ENCODE measurements at regions not wholly inside any gene's neighbourhood (a gene's known extent, or its start where the extent isn't known, plus 50 kb on each side); places are given as distances from the start of the nearest gene placed in this dataset.

DNA sequence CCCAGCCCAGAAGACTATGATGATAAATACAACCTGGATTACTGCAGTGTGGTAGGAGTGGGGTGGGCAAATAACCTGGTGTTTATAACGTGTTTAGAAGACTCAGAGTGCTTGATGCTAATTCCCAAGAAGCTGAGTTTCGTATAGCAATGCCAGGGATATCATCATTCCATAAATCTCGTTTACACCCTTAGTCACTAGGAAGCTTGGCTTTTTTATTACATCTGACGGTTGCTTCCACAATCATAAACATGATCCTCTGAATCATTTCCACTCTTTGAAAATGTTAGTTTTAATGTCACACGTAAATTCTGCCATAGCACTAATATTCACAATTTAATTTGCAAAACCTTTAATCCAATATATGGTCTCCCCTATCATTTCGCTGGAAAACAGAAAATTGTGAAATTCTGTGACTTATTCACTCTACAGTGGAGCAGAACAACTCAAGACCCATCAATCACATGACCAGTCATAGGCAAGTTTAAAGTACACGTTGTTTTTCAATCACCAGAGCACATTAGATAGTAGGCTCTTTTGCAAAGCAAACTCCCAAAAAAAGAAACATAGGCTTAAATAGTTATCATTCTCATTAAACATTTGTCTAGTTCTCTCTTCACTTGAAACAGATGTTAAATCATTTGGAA lies 321.0 kb downstream of the LTN1 start:
- no peak overlapping the region for H3K4me3 ChIP-seq
- DNase-seq (no peak), ATAC-seq (no peak)
- no peaks in the 10 kb centered on the region for H3K9me3 ChIP-seq
- H3K27ac ChIP-seq: no peak overlapping the region
- no peaks in the 10 kb centered on the region for H3K27me3 ChIP-seq (ENCODE audit: insufficient read depth in 3 of 3, low read length in 2 of 3)
- 69 to 73% (median 71%) methylated on average over 7 of the region's 7 CpGs for WGBS, 3 donors
- no peaks in the 10 kb centered on the region for H3K36me3 ChIP-seq (ENCODE audit: insufficient read depth in 1 of 2, low read depth in 1 of 2)
- H3K4me1 ChIP-seq: no peaks in the 10 kb centered on the region
- intact Hi-C loops (cut with DNase I): no loop called here
- TF ChIP-seq, protein P1, sequence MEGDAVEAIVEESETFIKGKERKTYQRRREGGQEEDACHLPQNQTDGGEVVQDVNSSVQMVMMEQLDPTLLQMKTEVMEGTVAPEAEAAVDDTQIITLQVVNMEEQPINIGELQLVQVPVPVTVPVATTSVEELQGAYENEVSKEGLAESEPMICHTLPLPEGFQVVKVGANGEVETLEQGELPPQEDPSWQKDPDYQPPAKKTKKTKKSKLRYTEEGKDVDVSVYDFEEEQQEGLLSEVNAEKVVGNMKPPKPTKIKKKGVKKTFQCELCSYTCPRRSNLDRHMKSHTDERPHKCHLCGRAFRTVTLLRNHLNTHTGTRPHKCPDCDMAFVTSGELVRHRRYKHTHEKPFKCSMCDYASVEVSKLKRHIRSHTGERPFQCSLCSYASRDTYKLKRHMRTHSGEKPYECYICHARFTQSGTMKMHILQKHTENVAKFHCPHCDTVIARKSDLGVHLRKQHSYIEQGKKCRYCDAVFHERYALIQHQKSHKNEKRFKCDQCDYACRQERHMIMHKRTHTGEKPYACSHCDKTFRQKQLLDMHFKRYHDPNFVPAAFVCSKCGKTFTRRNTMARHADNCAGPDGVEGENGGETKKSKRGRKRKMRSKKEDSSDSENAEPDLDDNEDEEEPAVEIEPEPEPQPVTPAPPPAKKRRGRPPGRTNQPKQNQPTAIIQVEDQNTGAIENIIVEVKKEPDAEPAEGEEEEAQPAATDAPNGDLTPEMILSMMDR (IDR thresholded peaks at IDR 0.05): no peak

DNA sequence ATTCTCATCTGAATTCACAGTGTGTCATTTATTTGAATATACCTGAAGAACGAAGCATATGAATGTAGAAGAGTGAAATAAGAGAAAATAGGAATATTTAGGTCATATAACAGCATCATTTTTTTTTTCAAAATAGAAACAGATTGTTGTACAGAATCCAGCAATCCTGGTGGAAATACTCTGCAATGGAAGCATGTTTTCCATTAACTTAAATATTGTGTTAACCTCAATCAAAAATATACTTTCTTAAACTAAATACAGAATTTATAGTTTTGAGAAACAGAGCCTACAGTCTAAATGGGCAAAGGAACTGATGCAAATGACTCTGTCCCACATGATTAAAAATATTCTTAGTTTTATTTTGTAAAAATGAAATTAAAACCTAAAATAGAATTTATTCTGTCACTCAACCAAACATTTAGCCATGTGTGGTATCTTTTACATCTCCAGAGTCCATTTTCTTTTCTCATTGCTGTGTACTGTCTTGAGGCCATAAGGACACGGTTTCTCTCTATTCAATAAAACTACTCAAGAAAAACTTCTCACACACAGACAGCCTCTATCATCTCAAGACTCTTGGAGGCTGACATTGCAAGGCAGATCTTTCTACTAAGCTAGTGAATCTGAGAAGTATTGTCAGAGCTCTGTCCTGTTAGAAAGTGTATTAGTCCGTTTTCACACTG lies 322.6 kb downstream of the LTN1 start:
- TF ChIP-seq, protein P1 (IDR thresholded peaks at IDR 0.05): no peak
- no peak overlapping the region for H3K27ac ChIP-seq

DNA sequence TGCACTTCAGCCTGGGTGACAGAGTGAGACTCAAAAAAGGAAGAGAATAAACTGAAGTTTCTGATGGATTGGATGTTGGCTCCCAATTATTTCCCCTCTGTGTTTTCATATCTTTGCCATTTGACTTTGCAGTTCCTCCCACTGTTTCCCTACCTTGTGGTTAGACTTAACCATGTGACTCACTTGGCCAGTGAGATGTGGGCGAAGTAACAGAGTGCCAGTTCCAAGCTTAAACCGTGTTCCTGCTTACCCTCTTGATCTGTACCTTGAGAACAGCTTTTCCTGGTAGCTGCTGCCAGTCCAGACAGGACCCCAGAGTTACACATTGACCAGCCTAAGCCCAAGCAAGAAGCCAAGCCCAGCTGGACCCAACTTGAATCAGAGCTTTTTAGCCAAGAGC lies 323.4 kb downstream of the LTN1 start:
- intact Hi-C loops (cut with DNase I): no loop called here
- TF ChIP-seq, protein P1 (IDR thresholded peaks at IDR 0.05): no peak
- no peak overlapping the region for H3K27ac ChIP-seq
- ATAC-seq (no peak), DNase-seq (no peak)
- no peaks in the 10 kb centered on the region for H3K36me3 ChIP-seq (ENCODE audit: insufficient read depth in 1 of 2, low read depth in 1 of 2)
- no peaks in the 10 kb centered on the region for H3K9me3 ChIP-seq
- H3K27me3 ChIP-seq (ENCODE audit: insufficient read depth in 3 of 3, low read length in 2 of 3): no peaks in the 10 kb centered on the region
- H3K4me1 ChIP-seq: no peaks in the 10 kb centered on the region
- WGBS, 3 donors: 75 to 83% (median 81%) methylated on average over 2 of the region's 2 CpGs
- H3K4me3 ChIP-seq: no peak overlapping the region

More for the DNA sequence above, 322.6 kb downstream of the LTN1 start:
- Histone ChIP-seq H3K36me3 (ENCODE audit: insufficient read depth in 1 of 2, low read depth in 1 of 2) (no peaks in the 10 kb centered on the region), H3K9me3 (no peaks in the 10 kb centered on the region), H3K27me3 (ENCODE audit: insufficient read depth in 3 of 3, low read length in 2 of 3) (no peaks in the 10 kb centered on the region), H3K4me3 (no peak overlapping the region), H3K4me1 (no peaks in the 10 kb centered on the region)
- DNase-seq (no peak), ATAC-seq (no peak)
- intact Hi-C loops (cut with DNase I): no loop called here
- 88 to 92% (median 91%) methylated on average over 3 of the region's 3 CpGs for WGBS, 3 donors

DNA sequence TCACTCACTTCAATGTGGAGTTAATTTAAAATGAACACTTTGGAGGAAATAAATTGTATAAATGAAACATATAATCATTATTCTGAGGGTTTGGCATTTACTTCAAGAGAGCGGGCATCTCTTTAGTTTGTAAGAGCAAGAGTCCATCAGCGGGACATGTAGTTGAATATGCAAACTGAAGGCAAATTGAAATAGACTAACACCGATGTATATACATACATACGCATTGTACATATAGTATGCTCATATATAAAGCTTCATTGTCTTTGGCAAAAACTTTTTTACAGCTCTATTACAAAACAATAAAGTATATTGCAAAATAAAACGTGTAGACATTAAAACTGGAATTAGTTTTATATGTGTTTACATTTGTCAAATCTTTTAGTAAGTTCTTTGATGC lies 328.9 kb downstream of the LTN1 start:
- H3K36me3 ChIP-seq (ENCODE audit: insufficient read depth in 1 of 2, low read depth in 1 of 2): no peaks in the 10 kb centered on the region
- ATAC-seq: no peak
- no peaks in the 10 kb centered on the region for H3K27me3 ChIP-seq (ENCODE audit: insufficient read depth in 3 of 3, low read length in 2 of 3)
- H3K4me3 ChIP-seq: no peak overlapping the region
- TF ChIP-seq, protein P1 (IDR thresholded peaks at IDR 0.05): no peak
- 95 to 96% (median 95%) methylated on average over 5 of the region's 5 CpGs for WGBS, 3 donors
- H3K27ac ChIP-seq: no peak overlapping the region
- H3K4me1 ChIP-seq: no peaks in the 10 kb centered on the region
- DNase-seq: no peak
- no peaks in the 10 kb centered on the region for H3K9me3 ChIP-seq
- intact Hi-C loops (cut with DNase I): no loop called here

All from psoas muscle (tissue), 7 donors.